ENCODE measurements at regions not wholly inside any gene's neighbourhood (a gene's known extent, or its start where the extent isn't known, plus 50 kb on each side); places are given as distances from the start of the nearest gene placed in this dataset.

DNA sequence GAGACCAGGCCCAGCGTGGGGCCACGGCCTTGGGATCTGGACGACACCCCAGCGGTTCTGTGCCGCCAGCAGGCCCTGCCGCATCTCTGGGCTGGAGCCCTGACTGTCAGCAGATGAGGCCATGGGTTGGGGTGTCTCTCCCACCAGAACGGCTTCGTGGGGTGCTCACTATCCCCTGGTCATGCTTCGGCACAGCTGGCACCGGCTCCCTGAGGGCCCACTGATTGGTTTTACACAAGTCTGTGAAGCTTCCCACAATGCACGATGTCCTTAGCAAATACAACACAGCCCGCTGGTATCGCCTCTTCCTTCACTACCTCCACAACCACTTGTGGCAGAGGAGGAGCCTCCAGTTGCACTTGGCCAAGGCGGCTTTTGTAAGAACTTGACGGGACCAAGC lies 94.3 kb downstream of the THBS2 start:
- no peak overlapping the region for H3K4me3 ChIP-seq
- H3K4me1 ChIP-seq = peaks cover 0 to 17% (median 7%) of the 10 kb centered on the region in 4 donors
- H3K36me3 ChIP-seq = no peaks in the 10 kb centered on the region
- no peak overlapping the region for H3K27ac ChIP-seq
- intact Hi-C loops (cut with DNase I; ENCODE audit: low total_unique reads) = no loop called here
- no peaks in the 10 kb centered on the region for H3K9me3 ChIP-seq
- DNase-seq = no peak
- H3K27me3 ChIP-seq = no peaks in the 10 kb centered on the region
- TF ChIP-seq POLR2A (IDR thresholded peaks at IDR 0.05) = no peak
- no peak for TF ChIP-seq EP300 (IDR thresholded peaks at IDR 0.05)
- no peak for TF ChIP-seq POLR2AphosphoS5 (IDR thresholded peaks at IDR 0.05)
- TF ChIP-seq, protein P1, sequence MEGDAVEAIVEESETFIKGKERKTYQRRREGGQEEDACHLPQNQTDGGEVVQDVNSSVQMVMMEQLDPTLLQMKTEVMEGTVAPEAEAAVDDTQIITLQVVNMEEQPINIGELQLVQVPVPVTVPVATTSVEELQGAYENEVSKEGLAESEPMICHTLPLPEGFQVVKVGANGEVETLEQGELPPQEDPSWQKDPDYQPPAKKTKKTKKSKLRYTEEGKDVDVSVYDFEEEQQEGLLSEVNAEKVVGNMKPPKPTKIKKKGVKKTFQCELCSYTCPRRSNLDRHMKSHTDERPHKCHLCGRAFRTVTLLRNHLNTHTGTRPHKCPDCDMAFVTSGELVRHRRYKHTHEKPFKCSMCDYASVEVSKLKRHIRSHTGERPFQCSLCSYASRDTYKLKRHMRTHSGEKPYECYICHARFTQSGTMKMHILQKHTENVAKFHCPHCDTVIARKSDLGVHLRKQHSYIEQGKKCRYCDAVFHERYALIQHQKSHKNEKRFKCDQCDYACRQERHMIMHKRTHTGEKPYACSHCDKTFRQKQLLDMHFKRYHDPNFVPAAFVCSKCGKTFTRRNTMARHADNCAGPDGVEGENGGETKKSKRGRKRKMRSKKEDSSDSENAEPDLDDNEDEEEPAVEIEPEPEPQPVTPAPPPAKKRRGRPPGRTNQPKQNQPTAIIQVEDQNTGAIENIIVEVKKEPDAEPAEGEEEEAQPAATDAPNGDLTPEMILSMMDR (IDR thresholded peaks at IDR 0.05) = no peak
- 90 to 99% (median 97%) methylated on average over 13 to 15 of the region's 15 CpGs for WGBS, 5 donors

- Histone ChIP-seq H3K9me3 (no peaks in the 10 kb centered on the region), H3K4me3 (no peak overlapping the region), H3K4me1 (peaks cover 0 to 17% (median 7%) of the 10 kb centered on the region in 4 donors), H3K36me3 (no peaks in the 10 kb centered on the region), H3K27me3 (no peaks in the 10 kb centered on the region), H3K27ac (peak overlapping the region in 2 of 5 donors; percentile 52)
- intact Hi-C loops (cut with DNase I; ENCODE audit: low total_unique reads) = no loop called here
- DNase-seq = no peak
- WGBS, 5 donors = 74 to 85% (median 82%) methylated on average over 8 to 10 of the region's 10 CpGs
- TF ChIP-seq EP300 (IDR thresholded peaks at IDR 0.05) (no peak), POLR2AphosphoS5 (IDR thresholded peaks at IDR 0.05) (no peak), POLR2A (IDR thresholded peaks at IDR 0.05) (no peak)
- TF ChIP-seq, protein P1 (IDR thresholded peaks at IDR 0.05) = no peak
Observed at GRCh38 chr6:169158691-169159090, 95.0 kb downstream of the THBS2 start.

DNA sequence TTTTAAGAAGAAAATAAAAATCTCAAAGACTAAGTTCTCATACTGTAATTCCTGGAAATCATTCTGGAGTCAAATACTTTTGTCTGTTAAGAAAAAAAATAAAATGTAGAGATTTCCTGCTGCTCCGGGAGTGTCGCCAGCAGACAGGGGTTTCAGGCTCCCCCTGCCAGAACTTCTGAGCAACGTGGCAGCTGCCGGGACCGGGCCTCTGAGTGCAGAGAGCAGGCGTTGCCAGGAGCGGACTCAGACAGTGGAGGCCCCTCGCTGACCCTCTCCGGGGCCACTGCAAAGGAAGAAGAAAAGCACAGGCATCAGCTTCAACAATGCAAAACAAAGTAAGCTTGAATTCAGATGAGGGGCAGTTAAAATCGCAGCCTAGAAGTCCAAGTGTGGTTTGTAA lies 95.5 kb downstream of the THBS2 start:
- WGBS, 5 donors = 16 to 34% (median 23%) methylated on average over 10 of the region's 10 CpGs
- Histone ChIP-seq H3K9me3 (no peaks in the 10 kb centered on the region), H3K4me1 (peaks cover 0 to 17% (median 7%) of the 10 kb centered on the region in 4 donors), H3K27ac (peak overlapping the region in 2 of 5 donors; percentile 52), H3K27me3 (no peaks in the 10 kb centered on the region), H3K36me3 (no peaks in the 10 kb centered on the region), H3K4me3 (no peak overlapping the region)
- peak in 1 of 2 donors; percentile 93 for DNase-seq
- intact Hi-C loops (cut with DNase I; ENCODE audit: low total_unique reads) = no loop called here
- TF ChIP-seq, protein P1 (IDR thresholded peaks at IDR 0.05) = no peak
- no peak for TF ChIP-seq EP300 (IDR thresholded peaks at IDR 0.05)
- no peak for TF ChIP-seq POLR2A (IDR thresholded peaks at IDR 0.05)
- TF ChIP-seq POLR2AphosphoS5 (IDR thresholded peaks at IDR 0.05) = no peak

GRCh38 chr6:169157197-169158148 lies 96.2 kb downstream of the THBS2 start:
- Histone ChIP-seq H3K4me3 (no peak overlapping the region), H3K27me3 (no peaks in the 10 kb centered on the region), H3K4me1 (peaks cover 0 to 17% (median 6%) of the 10 kb centered on the region in 4 donors), H3K27ac (peak overlapping the region in 2 of 5 donors; percentile 52), H3K9me3 (no peaks in the 10 kb centered on the region), H3K36me3 (no peaks in the 10 kb centered on the region)
- peak in 1 of 2 donors; percentile 41 for DNase-seq
- intact Hi-C loops (cut with DNase I; ENCODE audit: low total_unique reads) = no loop called here
- TF ChIP-seq EP300 (IDR thresholded peaks at IDR 0.05) (no peak), POLR2A (IDR thresholded peaks at IDR 0.05) (no peak), POLR2AphosphoS5 (IDR thresholded peaks at IDR 0.05) (no peak)
- TF ChIP-seq, protein P1 (IDR thresholded peaks at IDR 0.05) = no peak
- 71 to 82% (median 80%) methylated on average over 22 of the region's 22 CpGs for WGBS, 5 donors

Data from stomach (tissue), 8 donors.